IPS DF 4.7 (cell line): ENCODE measurements at regions not wholly inside any gene's neighbourhood (a gene's known extent, or its start where the extent isn't known, plus 50 kb on each side); places are given as distances from the start of the nearest gene placed in this dataset.
"Not testable (repeated sequence)": the region's sequence is repeated elsewhere in the genome, so short reads cannot be mapped to it uniquely, and the experiment has no call there.

Experiments
- DNase-seq: peaks from one replicate; pipeline ENCODE4 v3.0.0-alpha.2; 2013; ENCODE audit warnings: low spot score; ENCODE audit errors: extremely low read depth

DNA sequence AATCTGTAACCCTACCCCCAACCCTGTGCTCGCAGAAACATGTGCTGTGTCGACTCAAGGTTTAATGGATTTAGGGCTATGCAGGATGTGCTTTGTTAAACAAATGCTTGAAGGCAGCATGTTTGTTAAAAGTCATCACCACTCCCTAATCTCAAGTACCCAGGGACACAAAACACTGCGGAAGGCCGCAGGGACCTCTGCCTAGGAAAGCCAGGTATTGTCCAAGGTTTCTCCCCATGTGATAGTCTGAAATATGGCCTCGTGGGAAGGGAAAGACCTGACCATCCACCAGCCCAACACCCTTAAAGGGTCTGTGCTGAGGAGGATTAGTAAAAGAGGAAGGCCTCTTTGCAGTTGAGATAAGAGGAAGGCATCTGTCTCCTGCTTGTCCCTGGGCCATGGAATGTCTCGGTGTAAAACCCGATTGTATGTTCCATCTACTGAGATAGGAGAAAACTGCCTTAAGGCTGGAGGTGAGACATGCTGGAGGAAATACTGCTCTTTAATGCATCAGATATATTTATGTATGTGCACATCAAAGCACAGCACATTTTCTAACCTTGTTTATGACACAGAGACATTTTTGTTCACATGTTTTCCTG lies 94.4 kb downstream of the LSM3 start:
- not testable (repeated sequence) for DNase-seq

- DNase-seq: no peak
Observed at GRCh38 chr3:14273901-14274611, 95.4 kb downstream of the LSM3 start.

DNA sequence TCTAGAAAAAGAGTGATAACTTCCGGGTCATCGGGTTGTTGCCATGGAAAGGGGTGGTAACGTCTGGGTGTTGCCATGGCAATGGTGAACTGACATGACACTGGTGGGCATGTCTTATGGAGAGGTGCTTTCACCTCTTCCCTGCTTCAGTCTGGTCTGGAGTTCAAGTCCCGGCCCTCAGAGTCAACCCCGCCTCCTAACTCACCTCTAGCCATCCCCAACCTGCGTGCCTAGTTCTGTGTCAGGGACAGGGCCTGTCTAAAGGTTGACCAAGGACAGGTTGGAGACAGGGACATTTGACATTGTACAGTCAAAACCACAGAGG lies 96.0 kb downstream of the LSM3 start:
- DNase-seq: no peak

DNA sequence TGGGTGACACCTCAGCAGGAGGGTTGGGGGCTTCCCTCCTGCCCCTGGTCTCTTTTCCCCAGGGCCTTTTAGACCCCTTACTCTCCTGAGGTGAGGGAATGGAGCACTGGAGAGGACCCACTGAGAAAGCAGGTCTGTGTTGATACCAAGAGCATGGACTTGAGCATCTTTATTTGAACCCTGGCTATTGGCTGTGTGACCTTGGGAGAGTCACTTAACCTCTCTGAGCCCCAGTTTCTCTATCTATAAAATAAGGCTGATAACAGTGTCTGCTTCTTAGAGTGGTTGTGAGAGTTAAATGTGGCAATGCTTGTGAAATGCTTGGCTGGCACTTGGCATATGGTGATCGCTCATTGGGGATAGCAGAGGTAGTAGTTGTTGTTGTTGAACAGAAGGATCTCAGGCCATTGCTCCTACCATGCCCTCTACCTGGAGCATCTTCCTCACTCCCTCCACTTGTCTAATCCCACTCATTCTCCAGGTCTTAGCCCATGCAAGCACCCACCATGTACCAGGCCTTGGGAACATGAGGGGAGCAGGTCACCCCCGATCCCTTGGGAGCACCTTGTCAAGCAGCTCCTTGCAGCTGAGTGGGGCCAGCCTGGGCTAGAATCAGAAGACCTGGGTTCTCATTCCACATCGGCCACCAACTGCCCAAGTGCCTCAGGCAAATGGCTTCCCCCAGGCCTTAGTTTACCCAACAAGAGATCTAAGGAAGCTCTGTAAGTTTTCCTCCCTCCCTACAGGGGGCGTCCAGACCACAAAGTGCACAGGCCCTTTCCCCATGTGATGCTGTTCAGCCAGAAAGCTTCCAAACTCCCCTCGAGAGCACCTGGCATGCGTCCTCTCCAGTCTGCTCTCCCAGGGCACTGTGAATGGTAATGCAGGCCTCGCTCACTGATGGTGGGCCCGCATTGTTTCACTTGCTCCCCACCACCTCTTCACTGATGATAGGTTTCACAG lies 96.7 kb downstream of the LSM3 start:
- no peak for DNase-seq

- no peak for DNase-seq
Observed at GRCh38 chr3:14275962-14276909, 97.6 kb downstream of the LSM3 start.

- no peak for DNase-seq
Observed at GRCh38 chr3:14277557-14277956, 98.9 kb downstream of the LSM3 start.

- DNase-seq: no peak
Observed at GRCh38 chr3:14278265-14278798, 99.7 kb downstream of the LSM3 start.

GRCh38 chr3:14278799-14279625 lies 100.4 kb downstream of the LSM3 start:
- DNase-seq: no peak

- no peak for DNase-seq
Observed at GRCh38 chr3:14279626-14280061, 101.0 kb downstream of the LSM3 start.

DNA sequence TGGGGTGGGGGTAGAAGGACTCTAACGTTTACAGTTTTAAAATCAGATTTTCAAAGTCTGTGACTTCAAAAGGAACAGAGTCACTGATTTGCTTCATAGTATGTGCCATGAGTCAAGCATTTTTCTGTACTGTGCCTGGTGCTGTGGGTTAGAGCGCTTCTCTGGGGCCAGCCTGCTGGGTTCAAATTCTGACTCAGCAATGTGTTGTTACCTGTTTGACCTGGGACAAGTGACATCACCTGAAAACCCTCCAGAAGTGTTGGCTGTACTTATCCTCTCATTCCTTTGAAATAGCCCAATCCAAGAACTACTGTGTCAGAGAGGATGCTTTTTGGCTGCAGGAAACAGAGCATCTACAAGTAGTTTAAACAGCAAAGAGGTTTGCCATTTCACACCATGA lies 101.7 kb downstream of the LSM3 start:
- no peak for DNase-seq

GRCh38 chr3:14281053-14281452 lies 102.4 kb downstream of the LSM3 start:
- DNase-seq: no peak

- DNase-seq: no peak
Observed at GRCh38 chr3:14282001-14282705, 103.5 kb downstream of the LSM3 start.

DNA sequence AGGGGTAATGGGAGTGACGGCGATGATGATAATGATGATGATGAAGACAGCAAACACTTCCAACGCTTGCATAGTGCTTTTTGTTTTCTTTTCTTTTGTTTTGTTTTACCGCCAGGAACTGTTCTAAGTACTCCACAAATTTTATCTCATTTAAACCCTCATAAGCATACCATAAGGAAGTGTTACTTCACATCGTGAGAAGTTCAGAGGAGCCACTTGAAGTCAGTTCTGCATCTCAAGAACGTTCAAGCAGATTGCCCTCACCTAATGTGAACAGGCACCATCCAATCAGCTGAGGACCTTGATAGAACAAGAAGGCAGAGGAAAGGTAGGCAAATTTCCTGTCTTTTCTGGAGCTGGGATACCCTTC lies 104.1 kb downstream of the LSM3 start:
- DNase-seq: no peak

DNA sequence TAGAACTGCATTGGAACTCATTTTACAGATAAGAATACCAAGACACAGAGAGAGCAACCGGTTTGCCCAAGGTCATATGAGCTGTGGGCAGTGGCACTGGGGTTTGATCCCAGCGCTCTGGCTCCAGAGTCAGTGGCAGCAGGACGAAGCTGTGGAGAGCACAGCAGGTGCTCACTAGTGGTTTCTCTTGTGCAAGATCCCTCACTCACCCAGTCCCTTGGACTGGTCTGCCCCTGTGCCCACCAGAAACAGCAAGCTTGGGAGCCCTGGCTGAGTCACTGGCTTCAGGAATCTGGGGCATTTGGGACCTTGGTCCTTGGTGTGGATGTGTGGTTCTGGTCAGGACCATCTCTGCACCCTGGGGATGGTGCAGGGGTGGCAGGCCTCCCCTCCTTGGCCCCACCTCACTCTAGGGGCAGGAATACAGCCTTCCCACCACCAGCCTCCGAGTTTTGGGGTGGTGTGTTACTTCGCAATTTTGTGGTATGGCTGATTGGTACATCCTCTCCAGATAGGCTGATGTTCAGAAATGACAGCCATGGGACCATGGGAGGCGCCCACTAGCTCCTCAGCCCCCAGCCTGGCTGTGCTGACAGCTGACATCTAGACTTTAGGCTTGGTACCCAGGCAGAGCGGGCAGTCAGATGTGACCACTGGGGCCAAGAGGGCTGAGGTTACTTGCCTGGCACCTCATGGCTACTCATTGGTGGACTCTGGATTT lies 104.6 kb downstream of the LSM3 start:
- DNase-seq: no peak

DNA sequence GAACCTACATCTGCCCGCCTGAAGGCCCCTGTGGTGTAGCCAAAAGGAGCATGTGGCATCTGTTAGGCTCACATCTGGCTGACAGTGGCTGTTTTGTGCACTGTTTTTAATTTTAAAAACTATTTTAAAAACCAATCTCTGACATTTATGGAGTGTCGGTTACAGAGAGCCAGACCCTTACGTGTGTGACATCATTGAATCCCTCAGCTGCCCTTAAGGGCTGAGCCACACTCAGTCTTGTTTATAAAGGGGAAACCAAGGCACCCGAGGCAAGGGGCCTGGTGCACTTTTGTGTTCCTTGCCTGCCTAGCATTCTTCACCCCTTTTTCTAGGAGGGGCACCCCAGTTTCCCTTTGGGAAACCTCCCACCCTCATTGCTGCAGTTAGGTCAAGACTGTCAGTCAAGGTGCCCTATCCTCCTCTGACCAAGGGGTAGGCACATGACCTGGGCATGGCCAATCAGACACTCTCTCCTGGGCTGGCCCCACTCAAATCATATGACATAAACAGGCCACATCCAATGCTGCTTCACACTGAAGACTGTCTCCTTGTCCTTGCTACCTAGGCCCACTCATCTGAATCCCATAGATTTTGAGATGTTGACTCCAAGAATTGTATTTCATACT lies 105.3 kb downstream of the LSM3 start:
- no peak for DNase-seq

GRCh38 chr3:14284694-14285547 lies 106.3 kb downstream of the LSM3 start:
- DNase-seq: no peak

DNA sequence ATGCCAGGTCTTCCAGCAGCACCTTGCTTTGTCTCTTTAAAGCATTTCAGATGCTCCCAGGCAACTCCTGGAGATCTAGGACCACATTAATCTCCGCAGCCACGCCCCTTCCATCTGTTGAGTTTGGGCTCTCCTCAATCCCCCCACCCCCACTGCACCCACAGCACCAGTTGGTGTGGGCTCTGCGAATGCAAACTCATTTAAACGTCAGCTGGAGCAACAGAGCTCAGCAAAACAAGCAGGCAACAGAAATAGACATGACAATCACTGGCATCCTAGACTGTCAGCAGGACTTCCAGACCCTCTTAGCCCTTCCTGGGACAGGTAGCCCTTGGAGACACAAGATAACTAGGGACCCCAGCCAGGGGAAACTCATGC lies 106.9 kb downstream of the LSM3 start:
- no peak for DNase-seq
